IMR-90 (cell line): ENCODE measurements at regions not wholly inside any gene's neighbourhood (a gene's known extent, or its start where the extent isn't known, plus 50 kb on each side); places are given as distances from the start of the nearest gene placed in this dataset.

Experiments used
- ATAC-seq: fragments of 200-7000 bp; cut with Tn5 transposase; 2 replicates; pipeline ENCODE4 v1.9.1; 2020; ENCODE audit warnings: low read depth, mild to moderate bottlenecking, moderate library complexity
- BruUV-seq: library from RNA; stranded (reverse); fragments of 400-500 nt; replicated peaks from 2 replicates; lab custom pipeline; 2021; lab: Mats Ljungman, UMichigan
- CTCF ChIA-PET: fragments of 300-600 bp; formaldehyde crosslinking; extraction: SDS; loops from one replicate; lab custom pipeline; 2021; ENCODE audit warnings: antibody characterized with exemption; lab: Yijun Ruan, JAX
- POLR2A ChIA-PET: fragments of 300-600 bp; sonication (Branson Sonifier 250); formaldehyde crosslinking; loops from one replicate; lab custom pipeline; 2022; ENCODE audit warnings: antibody characterized with exemption; ENCODE audit not compliant: unreplicated experiment; lab: Charles Lee
- DNase-seq: peaks from one replicate; pipeline ENCODE4 v3.0.0; 2013
- H2AFZ ChIP-seq: replicated peaks from 2 replicates; pipeline ENCODE3; 2013; ENCODE audit warnings: low read length, mild to moderate bottlenecking; ENCODE audit not compliant: poor library complexity
- H2AK5ac ChIP-seq: 2 replicates; pipeline ENCODE4 v1.6.1; 2013; ENCODE audit warnings: low read depth, low read length, inconsistent platforms
- H2AK9ac ChIP-seq: replicated peaks from 2 replicates; pipeline ENCODE3; 2013; ENCODE audit warnings: mild to moderate bottlenecking, low read depth, low read length, moderate library complexity; ENCODE audit not compliant: poor library complexity
- H2BK120ac ChIP-seq: 2 replicates; pipeline ENCODE4 v1.6.1; 2013; ENCODE audit warnings: low read depth, low read length, inconsistent platforms
- H2BK15ac ChIP-seq: 3 replicates; pipeline ENCODE4 v1.6.1; 2013; ENCODE audit warnings: low read depth, low read length, inconsistent platforms
- H2BK20ac ChIP-seq: 2 replicates; pipeline ENCODE4 v1.6.1; 2013; ENCODE audit warnings: low read depth, mild to moderate bottlenecking, inconsistent platforms, low read length, moderate library complexity
- H2BK5ac ChIP-seq: 2 replicates; pipeline ENCODE4 v1.6.1; 2013; ENCODE audit warnings: mild to moderate bottlenecking, low read depth, low read length, inconsistent platforms; ENCODE audit not compliant: poor library complexity, severe bottlenecking
- H3K14ac ChIP-seq: replicated peaks from 2 replicates; pipeline ENCODE4 v1.6.1; 2013; ENCODE audit warnings: low read depth, low read length, inconsistent platforms
- H3K18ac ChIP-seq: 2 replicates; pipeline ENCODE4 v1.6.1; 2013; ENCODE audit warnings: low read depth, low read length, control low read depth
- H3K23ac ChIP-seq: 2 replicates; pipeline ENCODE4 v1.6.1; 2013; ENCODE audit warnings: low read depth, low read length, inconsistent platforms
- H3K27ac ChIP-seq: 2 replicates; pipeline ENCODE4 v1.5.1; 2013; ENCODE audit warnings: mild to moderate bottlenecking, control low read depth, low read length; ENCODE audit not compliant: insufficient read depth
- H3K27me3 ChIP-seq: 2 replicates; pipeline ENCODE4 v1.6.1; 2013; ENCODE audit warnings: low read length; ENCODE audit not compliant: control insufficient read depth, insufficient read depth
- H3K36me3 ChIP-seq: 2 replicates; pipeline ENCODE4 v1.6.1; 2013; ENCODE audit warnings: low read length, mixed read lengths; ENCODE audit not compliant: control insufficient read depth, insufficient read depth
- H3K4ac ChIP-seq: 2 replicates; pipeline ENCODE4 v1.6.1; 2013; ENCODE audit warnings: low read depth, low read length, inconsistent platforms
- H3K4me1 ChIP-seq: 2 replicates; pipeline ENCODE4 v1.6.1; 2013; ENCODE audit warnings: low read length, mixed read lengths; ENCODE audit not compliant: control insufficient read depth, insufficient read depth
- H3K4me2 ChIP-seq: 2 replicates; pipeline ENCODE4 v1.6.1; 2013; ENCODE audit warnings: low read depth, mild to moderate bottlenecking, control low read depth, low read length, moderate library complexity
- H3K4me3 ChIP-seq: 2 replicates; pipeline ENCODE4 v1.5.1; 2013; ENCODE audit warnings: low read depth, mild to moderate bottlenecking, control low read depth, low read length, moderate library complexity; ENCODE audit not compliant: insufficient read depth
- H3K56ac ChIP-seq: 2 replicates; pipeline ENCODE4 v1.6.1; 2013; ENCODE audit warnings: low read length, inconsistent platforms; ENCODE audit not compliant: insufficient read depth; ENCODE audit errors: extremely low read depth
- H3K79me1 ChIP-seq, 2 experiments: 2 replicates each; pipeline ENCODE4 v1.6.1; 2013; ENCODE audit warnings: low read length in 2 of 2, inconsistent platforms in 1 of 2, low read depth in 1 of 2
- H3K9ac ChIP-seq: 2 replicates; pipeline ENCODE4 v1.6.1; 2013; ENCODE audit warnings: low read depth, low read length, control low read depth
- H3K9me1 ChIP-seq: 2 replicates; pipeline ENCODE4 v1.6.1; 2013; ENCODE audit warnings: low read length, inconsistent platforms; ENCODE audit not compliant: insufficient read depth
- H3K9me3 ChIP-seq: 2 replicates; pipeline ENCODE4 v1.6.1; 2013; ENCODE audit warnings: low read length; ENCODE audit not compliant: control insufficient read depth, insufficient read depth
- H4K20me1 ChIP-seq: 2 replicates; pipeline ENCODE4 v1.6.1; 2013; ENCODE audit warnings: low read length, inconsistent platforms; ENCODE audit not compliant: insufficient read depth
- H4K5ac ChIP-seq: 2 replicates; pipeline ENCODE4 v1.6.1; 2013; ENCODE audit warnings: mild to moderate bottlenecking, low read depth, low read length, control low read depth
- H4K8ac ChIP-seq, 2 experiments: 2 replicates each; pipeline ENCODE4 v1.6.1; 2013; ENCODE audit warnings: low read depth in 2 of 2, low read length in 2 of 2, control low read depth in 1 of 2, inconsistent platforms in 1 of 2
- H4K91ac ChIP-seq: 2 replicates; pipeline ENCODE4 v1.6.1; 2013; ENCODE audit warnings: low read depth, low read length, inconsistent platforms; ENCODE audit not compliant: insufficient read depth
- CHD1 ChIP-seq: IDR thresholded peaks from 2 replicates; pipeline ENCODE4 v1.6.1; 2012; ENCODE audit warnings: low read depth, low read length, improper control_type of control experiment
- FOS ChIP-seq: fragments of 150-350 bp; IDR thresholded peaks from 2 replicates; pipeline ENCODE4 v1.6.1; 2016; ENCODE audit warnings: low read depth, low read length
- RAD21 ChIP-seq: IDR thresholded peaks from 2 replicates; pipeline ENCODE4 v1.6.1; 2012; ENCODE audit warnings: low read length, improper control_type of control experiment
- WGBS, 2 experiments: methylation state at CpG; one replicate each; pipeline versions ENCODE4 v1.1.5 to v1.1.7; 2013; ENCODE audit warnings: missing lambda C conversion rate in 2 of 2; ENCODE audit not compliant: insufficient read length in 1 of 2; ENCODE audit errors: extremely low coverage in 2 of 2; 5-methylcytosine and 5-hydroxymethylcytosine counted together
- dilution Hi-C: fragments of 300-500 bp; cut with HindIII; formaldehyde crosslinking; loops from one replicate; pipeline ENCODE4 v1.14.3; 2018; ENCODE audit warnings: low sequenced_read_pairs; ENCODE audit not compliant: unreplicated experiment
- in situ Hi-C: fragments of 300-500 bp; cut with MboI; formaldehyde crosslinking; loops from 3 replicates; pipeline ENCODE4 v1.14.3; 2019; ENCODE audit warnings: low sequenced_read_pairs, inconsistent platforms, mixed read lengths
- intact Hi-C: fragments of 100-400 bp; cut with micrococcal nuclease; formaldehyde crosslinking; loops from 2 replicates; pipeline ENCODE4 v1.10.0; 2022

DNA sequence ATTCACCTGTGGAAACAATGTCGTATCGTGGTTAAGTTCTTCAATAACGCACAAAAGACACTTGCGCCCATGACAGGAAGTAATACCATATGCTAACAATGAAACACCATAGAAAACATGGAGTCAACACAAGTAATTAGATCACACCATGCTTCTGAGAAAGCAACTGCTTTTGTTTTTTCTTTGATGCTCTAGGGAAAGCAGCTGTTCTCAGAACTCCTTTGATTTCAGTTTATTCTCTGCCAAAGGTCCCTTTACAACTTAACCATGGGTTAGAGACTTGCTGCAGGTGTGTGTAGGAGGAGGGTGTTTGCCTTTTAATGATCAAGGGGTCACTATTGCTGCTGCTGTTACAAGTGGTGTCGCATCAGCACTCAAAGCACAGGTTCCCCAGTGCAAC is 324.0 kb upstream of the SLCO3A1 start:
- H3K79me1 ChIP-seq, result no peaks in the 10 kb centered on the region
- H3K4me2 ChIP-seq, result no peak overlapping the region
- H3K4ac ChIP-seq, result no peak overlapping the region
- TF ChIP-seq RAD21 (no peak), CHD1 (no peak), FOS (no peak)
- BruUV-seq, result no TSS peak
- H3K27me3 ChIP-seq, result peaks cover 5% of the 10 kb centered on the region
- no peak overlapping the region for H3K4me3 ChIP-seq
- no peaks in the 10 kb centered on the region for H4K20me1 ChIP-seq
- H3K9me1 ChIP-seq, result no peaks in the 10 kb centered on the region
- intact Hi-C loops, result no loop called here
- dilution Hi-C loops, result no loop called here
- no peak overlapping the region for H4K5ac ChIP-seq
- no peak overlapping the region for H3K9ac ChIP-seq
- no peak overlapping the region for H2AK5ac ChIP-seq
- no peak overlapping the region for H2AFZ ChIP-seq
- H2BK120ac ChIP-seq, result no peak overlapping the region
- no peak overlapping the region for H2BK15ac ChIP-seq
- H2BK5ac ChIP-seq, result no peak overlapping the region
- POLR2A ChIA-PET, result no interaction called here
- WGBS, 2 experiments, result 100% methylated on average over 1 of the region's 5 CpGs; no CpG with 5 or more reads in 1 of the 2 experiments
- CTCF ChIA-PET, result no interaction called here
- H3K18ac ChIP-seq, result no peak overlapping the region
- DNase-seq, result no peak
- in situ Hi-C loops, result loop anchor here (5.0 kb wide), 1 partner anchor 227 kb away; no protein-coding TSS in a partner anchor
- no peak for ATAC-seq
- H3K9me3 ChIP-seq, result no peaks in the 10 kb centered on the region
- no peak overlapping the region for H3K23ac ChIP-seq
- no peak overlapping the region for H2AK9ac ChIP-seq
- H4K8ac ChIP-seq, result no peak overlapping the region
- no peak overlapping the region for H4K91ac ChIP-seq
- no peak overlapping the region for H2BK20ac ChIP-seq
- H3K56ac ChIP-seq, result no peak overlapping the region
- H3K4me1 ChIP-seq, result no peaks in the 10 kb centered on the region
- no peaks in the 10 kb centered on the region for H3K36me3 ChIP-seq
- H3K27ac ChIP-seq, result no peak overlapping the region
- no peak overlapping the region for H3K14ac ChIP-seq
